PC-3 (cell line): ENCODE measurements at regions not wholly inside any gene's neighbourhood (a gene's known extent, or its start where the extent isn't known, plus 50 kb on each side); places are given as distances from the start of the nearest gene placed in this dataset.

ENCODE experiments used
- CTCF ChIP-seq: fragments of 300-600 bp; sonication (generic); conservative IDR thresholded peaks from 2 replicates; pipeline ENCODE4 v1.5.1; 2017; ENCODE audit warnings: antibody characterized with exemption, low read depth, mild to moderate bottlenecking, low read length
- EZH2 ChIP-seq: fragments of 300-600 bp; sonication (generic); IDR thresholded peaks from one replicate; pipeline ENCODE4 v1.6.1; 2017; ENCODE audit warnings: antibody characterized with exemption, mild to moderate bottlenecking, low read length; ENCODE audit not compliant: unreplicated experiment
- EZH2phosphoT487 ChIP-seq: fragments of 300-600 bp; sonication (generic); IDR thresholded peaks from 2 replicates; pipeline ENCODE4 v1.6.1; 2018; ENCODE audit warnings: mild to moderate bottlenecking, antibody characterized with exemption, low read length, borderline replicate concordance

GRCh38 chr14:66046035-66046434 lies 440.1 kb upstream of the CCDC196 start:
- TF ChIP-seq EZH2phosphoT487 (no peak), CTCF (no peak), EZH2 (no peak)
